ENCODE measurements at regions not wholly inside any gene's neighbourhood (a gene's known extent, or its start where the extent isn't known, plus 50 kb on each side); places are given as distances from the start of the nearest gene placed in this dataset.

DNA sequence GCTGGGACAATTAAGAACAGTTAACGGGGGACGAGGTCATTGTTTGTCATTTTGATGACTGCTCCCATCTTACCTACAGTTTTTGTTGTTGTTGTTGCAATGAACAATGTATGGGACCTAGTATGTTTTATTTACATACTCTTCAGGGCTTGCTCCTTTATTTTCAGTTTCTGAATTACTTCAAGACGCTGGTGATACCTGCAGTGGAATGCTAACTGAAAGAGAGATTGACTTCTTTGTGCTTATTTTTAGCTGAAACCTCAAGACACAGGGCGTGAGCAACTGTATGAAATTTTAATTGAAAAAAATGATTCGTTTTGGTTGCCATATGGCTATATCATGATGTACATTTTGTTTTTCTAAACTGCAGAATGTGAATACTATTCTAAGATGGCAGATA, 297.9 kb downstream of the EDEM1 start:
- Histone ChIP-seq H3K4me3 (ENCODE audit: low read depth, low read length) (no peak overlapping the region), H3K27me3 (replicated peaks) (no peaks in the 10 kb centered on the region), H3K27ac (no peak overlapping the region), H3K36me3 (replicated peaks) (no peaks in the 10 kb centered on the region)
- in situ Hi-C loops (cut with HindIII; ENCODE audit: low pct_ligation_motif_present, low sequenced_read_pairs), result no loop called here
- TF ChIP-seq, protein P1, sequence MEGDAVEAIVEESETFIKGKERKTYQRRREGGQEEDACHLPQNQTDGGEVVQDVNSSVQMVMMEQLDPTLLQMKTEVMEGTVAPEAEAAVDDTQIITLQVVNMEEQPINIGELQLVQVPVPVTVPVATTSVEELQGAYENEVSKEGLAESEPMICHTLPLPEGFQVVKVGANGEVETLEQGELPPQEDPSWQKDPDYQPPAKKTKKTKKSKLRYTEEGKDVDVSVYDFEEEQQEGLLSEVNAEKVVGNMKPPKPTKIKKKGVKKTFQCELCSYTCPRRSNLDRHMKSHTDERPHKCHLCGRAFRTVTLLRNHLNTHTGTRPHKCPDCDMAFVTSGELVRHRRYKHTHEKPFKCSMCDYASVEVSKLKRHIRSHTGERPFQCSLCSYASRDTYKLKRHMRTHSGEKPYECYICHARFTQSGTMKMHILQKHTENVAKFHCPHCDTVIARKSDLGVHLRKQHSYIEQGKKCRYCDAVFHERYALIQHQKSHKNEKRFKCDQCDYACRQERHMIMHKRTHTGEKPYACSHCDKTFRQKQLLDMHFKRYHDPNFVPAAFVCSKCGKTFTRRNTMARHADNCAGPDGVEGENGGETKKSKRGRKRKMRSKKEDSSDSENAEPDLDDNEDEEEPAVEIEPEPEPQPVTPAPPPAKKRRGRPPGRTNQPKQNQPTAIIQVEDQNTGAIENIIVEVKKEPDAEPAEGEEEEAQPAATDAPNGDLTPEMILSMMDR (IDR thresholded peaks at IDR 0.05; ENCODE audit: low read depth, low read length, missing control alignments), result no peak
- no peak for DNase-seq

DNA sequence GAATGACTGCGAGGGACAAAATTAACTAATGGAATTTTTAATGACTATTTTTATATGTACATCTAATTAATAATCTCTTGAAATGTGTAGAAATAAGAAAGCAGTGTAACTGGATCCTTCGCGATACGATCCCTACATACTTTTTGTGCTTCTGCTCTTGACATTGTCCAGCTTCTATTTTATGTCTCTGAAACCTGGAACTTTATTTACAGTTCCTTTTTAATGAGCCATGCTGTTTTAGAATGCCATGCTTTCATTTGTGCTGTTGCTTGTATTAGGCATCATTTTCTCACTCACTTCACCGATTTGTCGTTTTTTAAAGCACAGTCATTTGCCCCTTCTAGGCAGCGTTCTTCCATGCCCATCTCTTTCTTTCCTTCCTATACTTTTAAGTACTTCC, 301.3 kb downstream of the EDEM1 start:
- Histone ChIP-seq H3K36me3 (replicated peaks) (no peaks in the 10 kb centered on the region), H3K4me3 (ENCODE audit: low read depth, low read length) (no peak overlapping the region), H3K27ac (no peak overlapping the region), H3K27me3 (replicated peaks) (no peaks in the 10 kb centered on the region)
- in situ Hi-C loops (cut with HindIII; ENCODE audit: low pct_ligation_motif_present, low sequenced_read_pairs), result no loop called here
- TF ChIP-seq, protein P1 (IDR thresholded peaks at IDR 0.05; ENCODE audit: low read depth, low read length, missing control alignments), result no peak
- DNase-seq, result no peak

DNA sequence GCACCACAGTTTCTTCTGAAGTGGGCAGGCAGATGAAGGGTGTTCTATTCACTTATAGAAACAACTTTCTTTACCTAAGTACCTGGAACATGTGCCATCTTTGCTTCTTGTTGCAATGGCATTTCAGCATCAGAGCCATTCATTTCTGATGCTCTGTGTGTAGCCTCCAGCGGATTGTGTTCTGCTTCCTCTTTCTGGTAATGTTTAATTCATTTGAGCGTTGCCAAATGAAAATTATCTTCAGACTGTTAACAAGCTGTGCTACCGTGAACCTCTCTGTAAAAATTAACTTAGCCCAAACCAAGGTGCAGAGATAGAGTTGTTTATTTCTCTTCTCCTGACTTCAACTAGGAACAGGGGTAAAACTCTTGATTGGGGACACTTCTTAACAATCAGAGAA, 302.0 kb downstream of the EDEM1 start:
- Histone ChIP-seq H3K27me3 (replicated peaks) (no peaks in the 10 kb centered on the region), H3K27ac (no peak overlapping the region), H3K36me3 (replicated peaks) (no peaks in the 10 kb centered on the region), H3K4me3 (ENCODE audit: low read depth, low read length) (no peak overlapping the region)
- TF ChIP-seq, protein P1 (IDR thresholded peaks at IDR 0.05; ENCODE audit: low read depth, low read length, missing control alignments), result no peak
- in situ Hi-C loops (cut with HindIII; ENCODE audit: low pct_ligation_motif_present, low sequenced_read_pairs), result no loop called here
- DNase-seq, result no peak

DNA sequence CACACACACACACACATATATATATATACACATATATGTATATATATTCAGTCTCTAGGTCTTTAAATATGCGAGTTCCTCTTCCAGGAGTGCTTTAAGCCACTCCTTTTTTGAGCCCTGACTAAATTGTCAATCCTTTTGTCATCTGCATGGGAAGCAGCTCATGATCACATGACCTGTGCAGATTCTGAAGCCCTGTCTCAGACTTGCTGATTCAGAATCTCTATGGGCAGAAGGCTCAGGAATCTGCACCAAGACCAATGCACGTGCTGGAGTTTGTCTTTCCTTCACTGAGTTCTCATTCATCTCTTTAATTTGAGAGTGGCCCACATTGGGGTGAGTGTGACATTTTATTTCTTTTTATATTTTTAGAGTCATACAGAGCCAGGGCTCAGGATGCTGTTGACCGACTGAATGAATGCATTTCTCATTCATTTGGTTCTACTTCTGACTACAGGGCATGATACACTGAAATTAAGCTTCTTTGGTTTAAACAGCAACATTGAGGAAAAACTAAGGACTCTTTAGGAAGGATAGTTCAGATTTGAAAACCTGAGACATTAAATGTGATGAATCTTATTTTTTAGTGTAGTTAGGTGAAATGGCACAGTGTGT, 307.5 kb downstream of the EDEM1 start:
- no peak for DNase-seq
- no peaks in the 10 kb centered on the region for H3K36me3 ChIP-seq (replicated peaks)
- H3K27ac ChIP-seq, result no peak overlapping the region
- in situ Hi-C loops (cut with HindIII; ENCODE audit: low pct_ligation_motif_present, low sequenced_read_pairs), result no loop called here
- H3K4me3 ChIP-seq (ENCODE audit: low read depth, low read length), result no peak overlapping the region
- H3K27me3 ChIP-seq (replicated peaks), result no peaks in the 10 kb centered on the region
- TF ChIP-seq, protein P1 (IDR thresholded peaks at IDR 0.05; ENCODE audit: low read depth, low read length, missing control alignments), result no peak

DNA sequence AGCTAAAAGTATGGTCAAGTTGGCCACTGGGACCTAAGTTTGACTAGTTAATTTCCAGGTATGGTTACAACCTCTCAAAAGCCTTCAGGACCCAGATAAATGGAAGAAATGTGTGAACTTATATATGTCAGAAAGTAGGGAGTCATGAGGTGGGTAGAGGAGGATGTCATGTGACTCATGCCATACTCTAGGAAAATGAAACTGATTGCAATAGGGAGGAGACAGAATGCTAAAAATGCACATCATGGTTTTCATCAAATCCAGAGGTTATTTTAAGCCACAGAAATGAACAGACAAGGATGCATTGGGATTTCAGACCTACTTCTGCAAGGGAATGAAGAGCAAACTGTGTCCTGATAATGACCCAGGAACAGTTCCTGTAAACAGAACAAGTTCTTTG, 310.0 kb downstream of the EDEM1 start:
- TF ChIP-seq, protein P1 (IDR thresholded peaks at IDR 0.05; ENCODE audit: low read depth, low read length, missing control alignments), result no peak
- no peak overlapping the region for H3K27ac ChIP-seq
- no peaks in the 10 kb centered on the region for H3K36me3 ChIP-seq (replicated peaks)
- H3K27me3 ChIP-seq (replicated peaks), result no peaks in the 10 kb centered on the region
- in situ Hi-C loops (cut with HindIII; ENCODE audit: low pct_ligation_motif_present, low sequenced_read_pairs), result no loop called here
- DNase-seq, result no peak
- H3K4me3 ChIP-seq (ENCODE audit: low read depth, low read length), result no peak overlapping the region

DNA sequence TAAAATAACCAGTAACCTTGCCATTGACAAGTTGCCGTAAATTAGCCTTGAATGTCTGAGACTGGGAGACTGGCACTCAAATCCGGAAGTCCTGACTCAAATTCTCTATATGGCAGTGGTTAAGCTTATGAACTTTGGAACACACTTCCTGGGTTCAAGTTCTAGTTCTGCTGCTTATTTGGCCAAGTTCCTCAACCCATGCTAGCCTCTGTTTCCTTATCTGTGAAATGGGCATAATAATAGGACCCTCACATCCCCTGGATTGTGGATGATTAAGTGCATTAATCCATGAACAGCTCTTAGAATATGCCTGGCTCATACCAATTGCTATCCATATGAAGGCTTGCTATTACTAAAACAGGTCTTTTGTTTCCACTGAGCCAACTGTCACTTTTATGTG, 311.5 kb downstream of the EDEM1 start:
- Histone ChIP-seq H3K27ac (no peak overlapping the region), H3K27me3 (replicated peaks) (no peaks in the 10 kb centered on the region), H3K36me3 (replicated peaks) (no peaks in the 10 kb centered on the region), H3K4me3 (ENCODE audit: low read depth, low read length) (no peak overlapping the region)
- DNase-seq, result no peak
- TF ChIP-seq, protein P1 (IDR thresholded peaks at IDR 0.05; ENCODE audit: low read depth, low read length, missing control alignments), result no peak
- in situ Hi-C loops (cut with HindIII; ENCODE audit: low pct_ligation_motif_present, low sequenced_read_pairs), result no loop called here
